GM18499 (cell line): ENCODE measurements at regions not wholly inside any gene's neighbourhood (a gene's known extent, or its start where the extent isn't known, plus 50 kb on each side); places are given as distances from the start of the nearest gene placed in this dataset.

Experiments
- ATAC-seq: cut with Tn5 transposase; IDR thresholded peaks from one replicate; pipeline ENCODE4 v1.9.1; 2021; ENCODE audit warnings: moderate number of reproducible peaks; ENCODE audit not compliant: insufficient read depth, unreplicated experiment

GRCh38 chr9:26426551-26427131 is 466.0 kb downstream of the CAAP1 start:
- no peak for ATAC-seq

GRCh38 chr9:26418480-26418879 is 474.1 kb downstream of the CAAP1 start:
- ATAC-seq, result no peak

GRCh38 chr9:26415528-26415927 is 477.1 kb downstream of the CAAP1 start:
- ATAC-seq, result no peak

GRCh38 chr9:26413611-26414010 is 479.0 kb downstream of the CAAP1 start:
- ATAC-seq, result no peak

- ATAC-seq, result no peak
These were observed 480.2 kb downstream of the CAAP1 start for GRCh38 chr9:26412446-26412845.

- no peak for ATAC-seq
These were observed 485.9 kb downstream of the CAAP1 start for GRCh38 chr9:26406676-26407075.

- no peak for ATAC-seq
These were observed 493.0 kb downstream of the CAAP1 start for GRCh38 chr9:26399556-26399955.

- no peak for ATAC-seq
These were observed 498.6 kb downstream of the CAAP1 start for GRCh38 chr9:26394025-26394424.

- no peak for ATAC-seq
These were observed 500.0 kb downstream of the CAAP1 start for GRCh38 chr9:26392639-26393038.

GRCh38 chr9:26391036-26391435 is 501.6 kb downstream of the CAAP1 start:
- no peak for ATAC-seq

- no peak for ATAC-seq
These were observed 517.2 kb downstream of the CAAP1 start for GRCh38 chr9:26375448-26375847.

GRCh38 chr9:26373616-26374015 is 519.0 kb downstream of the CAAP1 start:
- no peak for ATAC-seq

- no peak for ATAC-seq
These were observed 521.4 kb downstream of the CAAP1 start for GRCh38 chr9:26371236-26371635.

- ATAC-seq, result no peak
These were observed 523.5 kb downstream of the CAAP1 start for GRCh38 chr9:26369093-26369492.

GRCh38 chr9:26368241-26368640 is 524.4 kb downstream of the CAAP1 start:
- ATAC-seq, result no peak

GRCh38 chr9:26361010-26361409 is 531.6 kb downstream of the CAAP1 start:
- ATAC-seq, result no peak

GRCh38 chr9:26358836-26359235 is 533.8 kb downstream of the CAAP1 start:
- no peak for ATAC-seq

- no peak for ATAC-seq
These were observed 534.7 kb downstream of the CAAP1 start for GRCh38 chr9:26357803-26358344.

- ATAC-seq, result no peak
These were observed 536.1 kb downstream of the CAAP1 start for GRCh38 chr9:26356491-26356890.

- no peak for ATAC-seq
These were observed 545.6 kb downstream of the CAAP1 start for GRCh38 chr9:26346942-26347477.

GRCh38 chr9:26341545-26341944 is 551.1 kb downstream of the CAAP1 start:
- ATAC-seq, result no peak

- no peak for ATAC-seq
These were observed 552.8 kb downstream of the CAAP1 start for GRCh38 chr9:26339796-26340195.
